Suprapubic skin (tissue), 4 donors: ENCODE measurements at regions not wholly inside any gene's neighbourhood (a gene's known extent, or its start where the extent isn't known, plus 50 kb on each side); places are given as distances from the start of the nearest gene placed in this dataset.

Experiments used
- DNase-seq, 2 donors: peaks; one replicate each; pipeline ENCODE4 v3.0.0-alpha.2; 2019; ENCODE audit warnings: low spot score in 2 of 2
- H3K27ac ChIP-seq: fragments of 200-600 bp; sonication (generic); one replicate; pipeline ENCODE4 v1.5.1; 2019
- H3K27me3 ChIP-seq: fragments of 200-600 bp; sonication (generic); one replicate; pipeline ENCODE4 v1.5.1; 2019
- H3K36me3 ChIP-seq: fragments of 200-600 bp; sonication (generic); one replicate; pipeline ENCODE4 v1.5.1; 2019
- H3K4me1 ChIP-seq: fragments of 200-600 bp; sonication (generic); one replicate; pipeline ENCODE4 v1.5.1; 2019
- H3K4me3 ChIP-seq: fragments of 200-600 bp; sonication (generic); one replicate; pipeline ENCODE4 v1.5.1; 2019; ENCODE audit warnings: mild to moderate bottlenecking
- H3K9me3 ChIP-seq: fragments of 200-600 bp; sonication (generic); one replicate; pipeline ENCODE4 v1.5.1; 2019
- CTCF ChIP-seq, 2 donors: fragments of 200-600 bp in 1 of 2; fragments of 450-650 bp in 1 of 2; sonication (generic) in 1 of 2; IDR thresholded peaks; one replicate each; pipeline ENCODE4 v1.5.1; 2016 to 2019; ENCODE audit warnings: antibody characterized with exemption in 2 of 2, mild to moderate bottlenecking in 1 of 2, moderate library complexity in 1 of 2
- EP300 ChIP-seq: sonication (generic); formaldehyde crosslinking; IDR thresholded peaks from one replicate; pipeline ENCODE4 v1.6.1; 2017; ENCODE audit warnings: antibody characterized with exemption
- POLR2A ChIP-seq, 2 donors: fragments of 450-650 bp; IDR thresholded peaks; one replicate each; pipeline ENCODE4 v1.6.1; 2017; ENCODE audit warnings: antibody characterized with exemption in 2 of 2, mild to moderate bottlenecking in 2 of 2, moderate library complexity in 2 of 2
- POLR2AphosphoS5 ChIP-seq, 3 donors: sonication (generic); formaldehyde crosslinking; IDR thresholded peaks; one replicate each; pipeline ENCODE4 v1.6.1; 2017; ENCODE audit warnings: antibody characterized with exemption in 3 of 3
- WGBS: methylation state at CpG from one replicate; pipeline ENCODE4 v1.1.5; 2018; 5-methylcytosine and 5-hydroxymethylcytosine counted together

GRCh38 chr21:38186661-38187270, 70.0 kb upstream of the KCNJ15 start:
- Histone ChIP-seq H3K4me3 (no peak overlapping the region), H3K27me3 (no peaks in the 10 kb centered on the region), H3K9me3 (no peaks in the 10 kb centered on the region), H3K27ac (no peak overlapping the region), H3K4me1 (no peaks in the 10 kb centered on the region), H3K36me3 (no peaks in the 10 kb centered on the region)
- TF ChIP-seq POLR2AphosphoS5 (IDR thresholded peaks at IDR 0.05): no peak
- TF ChIP-seq POLR2A (IDR thresholded peaks at IDR 0.05): no peak
- no peak for TF ChIP-seq CTCF (IDR thresholded peaks at IDR 0.05)
- TF ChIP-seq EP300: no peak
- WGBS: 90% methylated on average over 1 of the region's 1 CpG
- no peak for DNase-seq

GRCh38 chr21:38188037-38188436, 68.8 kb upstream of the KCNJ15 start:
- no peak for TF ChIP-seq CTCF (IDR thresholded peaks at IDR 0.05)
- no peaks in the 10 kb centered on the region for H3K4me1 ChIP-seq
- no peak for DNase-seq
- H3K27ac ChIP-seq: no peak overlapping the region
- H3K9me3 ChIP-seq: no peaks in the 10 kb centered on the region
- no peaks in the 10 kb centered on the region for H3K27me3 ChIP-seq
- no peaks in the 10 kb centered on the region for H3K36me3 ChIP-seq
- WGBS: 92% methylated on average over 1 of the region's 1 CpG
- H3K4me3 ChIP-seq: no peak overlapping the region

DNA sequence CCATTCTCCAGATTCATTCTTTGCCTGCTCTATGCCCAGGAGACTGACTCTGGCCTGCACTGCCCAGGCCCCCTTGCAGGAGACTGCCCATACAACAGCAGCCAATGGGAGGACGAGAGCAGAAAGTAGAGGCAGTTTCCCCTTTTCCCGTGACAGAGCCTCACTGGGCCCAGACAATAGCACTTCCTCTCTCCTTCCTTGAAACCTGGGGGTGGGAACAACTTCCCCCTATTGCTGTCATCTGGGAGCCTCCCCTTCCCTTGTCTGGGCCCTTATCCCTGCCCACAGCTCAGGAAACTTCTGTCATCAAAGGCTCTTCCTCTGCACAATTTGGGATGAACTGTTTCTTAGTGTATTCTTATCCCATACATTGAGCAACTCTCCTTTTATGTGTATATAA, 60.8 kb upstream of the KCNJ15 start:
- no peaks in the 10 kb centered on the region for H3K4me1 ChIP-seq
- H3K36me3 ChIP-seq: no peaks in the 10 kb centered on the region
- no peak overlapping the region for H3K4me3 ChIP-seq
- H3K27me3 ChIP-seq: no peaks in the 10 kb centered on the region
- peaks cover 9% of the 10 kb centered on the region for H3K9me3 ChIP-seq
- TF ChIP-seq POLR2A (IDR thresholded peaks at IDR 0.05) (no peak), CTCF (IDR thresholded peaks at IDR 0.05) (no peak), POLR2AphosphoS5 (IDR thresholded peaks at IDR 0.05) (no peak), EP300 (no peak)
- 51% methylated on average over 2 of the region's 2 CpGs for WGBS
- no peak for DNase-seq
- H3K27ac ChIP-seq: no peak overlapping the region

DNA sequence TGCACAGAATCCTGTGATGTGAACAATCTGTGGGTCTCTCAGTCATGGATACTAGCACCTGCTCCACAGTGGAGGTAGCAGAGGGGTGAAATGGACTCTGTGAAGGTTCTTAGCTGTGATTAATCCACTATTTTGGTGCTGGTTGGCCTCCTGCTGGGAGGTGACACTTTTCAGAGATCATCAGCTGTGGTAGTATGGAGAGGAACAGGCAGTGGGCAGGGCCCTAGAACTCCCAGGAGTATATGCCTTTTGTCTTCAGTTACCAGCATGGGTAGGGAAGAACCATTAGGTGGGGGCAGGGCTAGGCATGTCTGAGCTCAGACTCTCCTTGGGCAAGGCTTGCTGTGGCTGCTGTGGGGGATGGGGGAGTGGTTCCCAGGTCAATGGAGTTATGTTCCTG, 54.0 kb upstream of the KCNJ15 start:
- no peak for TF ChIP-seq CTCF (IDR thresholded peaks at IDR 0.05)
- TF ChIP-seq EP300: no peak
- TF ChIP-seq POLR2A (IDR thresholded peaks at IDR 0.05): no peak
- TF ChIP-seq POLR2AphosphoS5 (IDR thresholded peaks at IDR 0.05): no peak
- Histone ChIP-seq H3K4me1 (no peaks in the 10 kb centered on the region), H3K27ac (no peak overlapping the region), H3K27me3 (peaks cover 19% of the 10 kb centered on the region), H3K4me3 (no peak overlapping the region), H3K36me3 (no peaks in the 10 kb centered on the region), H3K9me3 (no peaks in the 10 kb centered on the region)
- no peak for DNase-seq

- WGBS: 92% methylated on average over 6 of the region's 7 CpGs
- no peak overlapping the region for H3K4me3 ChIP-seq
- no peaks in the 10 kb centered on the region for H3K4me1 ChIP-seq
- no peaks in the 10 kb centered on the region for H3K9me3 ChIP-seq
- H3K27ac ChIP-seq: no peak overlapping the region
- H3K27me3 ChIP-seq: peaks cover 19% of the 10 kb centered on the region
- TF ChIP-seq CTCF (IDR thresholded peaks at IDR 0.05): no peak
- no peak for TF ChIP-seq EP300
- no peak for TF ChIP-seq POLR2A (IDR thresholded peaks at IDR 0.05)
- no peak for TF ChIP-seq POLR2AphosphoS5 (IDR thresholded peaks at IDR 0.05)
- H3K36me3 ChIP-seq: no peaks in the 10 kb centered on the region
- DNase-seq: no peak
These were observed 53.6 kb upstream of the KCNJ15 start for GRCh38 chr21:38203229-38203628.
